ENCODE measurements at regions not wholly inside any gene's neighbourhood (a gene's known extent, or its start where the extent isn't known, plus 50 kb on each side); places are given as distances from the start of the nearest gene placed in this dataset.
"Not testable (repeated sequence)": the region's sequence is repeated elsewhere in the genome, so short reads cannot be mapped to it uniquely, and the experiment has no call there.

- no peak for ATAC-seq
Measured at GRCh38 chr13:94813920-94814475, 101.7 kb upstream of the SOX21 start.

GRCh38 chr13:94811753-94812152, 99.4 kb upstream of the SOX21 start:
- ATAC-seq, result no peak

GRCh38 chr13:94800423-94800822, 88.1 kb upstream of the SOX21 start:
- ATAC-seq, result no peak

GRCh38 chr13:94799299-94799698, 87.0 kb upstream of the SOX21 start:
- ATAC-seq, result no peak

GRCh38 chr13:94798738-94799137, 86.4 kb upstream of the SOX21 start:
- no peak for ATAC-seq

- ATAC-seq, result no peak
Measured at GRCh38 chr13:94795292-94795691, 82.9 kb upstream of the SOX21 start.

- not testable (repeated sequence) for ATAC-seq
Measured at GRCh38 chr13:94786246-94786645, 73.9 kb upstream of the SOX21 start.

- no peak for ATAC-seq
Measured at GRCh38 chr13:94784066-94784465, 71.7 kb upstream of the SOX21 start.

GRCh38 chr13:94783489-94783888, 71.1 kb upstream of the SOX21 start:
- no peak for ATAC-seq

- no peak for ATAC-seq
Measured at GRCh38 chr13:94780421-94780820, 68.1 kb upstream of the SOX21 start.

- ATAC-seq, result no peak
Measured at GRCh38 chr13:94778986-94779385, 66.6 kb upstream of the SOX21 start.

- ATAC-seq, result no peak
Measured at GRCh38 chr13:94778585-94778984, 66.2 kb upstream of the SOX21 start.

- ATAC-seq, result no peak
Measured at GRCh38 chr13:94776956-94777355, 64.6 kb upstream of the SOX21 start.

- peak in 1 of 2 donors; percentile 28 for ATAC-seq
Measured at GRCh38 chr13:94776300-94776699, 64.0 kb upstream of the SOX21 start.

GRCh38 chr13:94765814-94766213, 53.5 kb upstream of the SOX21 start:
- ATAC-seq, result no peak

GRCh38 chr13:94764576-94765321, 52.4 kb upstream of the SOX21 start:
- no peak for ATAC-seq
